ENCODE measurements at regions not wholly inside any gene's neighbourhood (a gene's known extent, or its start where the extent isn't known, plus 50 kb on each side); places are given as distances from the start of the nearest gene placed in this dataset.

- ATAC-seq, result no peak
- H3K27ac ChIP-seq, result no peak overlapping the region
- no peak for TF ChIP-seq CTCF (IDR thresholded peaks at IDR 0.05)
- no peaks in the 10 kb centered on the region for H3K9me3 ChIP-seq
- no peaks in the 10 kb centered on the region for H3K27me3 ChIP-seq (ENCODE audit: low read depth)
- DNase-seq, result no peak
- no peaks in the 10 kb centered on the region for H3K36me3 ChIP-seq
- H3K4me1 ChIP-seq, result no peaks in the 10 kb centered on the region
- H3K4me3 ChIP-seq, result no peak overlapping the region
- intact Hi-C loops (cut with DNase I), result no loop called here
Measured at GRCh38 chr2:65845442-65846182, 413.2 kb upstream of the SPRED2 start.

- Histone ChIP-seq H3K36me3 (no peaks in the 10 kb centered on the region), H3K9me3 (no peaks in the 10 kb centered on the region), H3K27me3 (ENCODE audit: low read depth) (no peaks in the 10 kb centered on the region), H3K4me1 (no peaks in the 10 kb centered on the region), H3K4me3 (no peak overlapping the region), H3K27ac (no peak overlapping the region)
- ATAC-seq (no peak), DNase-seq (no peak)
- intact Hi-C loops (cut with DNase I), result no loop called here
- TF ChIP-seq CTCF (IDR thresholded peaks at IDR 0.05), result no peak
Measured at GRCh38 chr2:65842104-65842503, 409.7 kb upstream of the SPRED2 start.

GRCh38 chr2:65835975-65836549, 403.7 kb upstream of the SPRED2 start:
- no peak for TF ChIP-seq CTCF (IDR thresholded peaks at IDR 0.05)
- no peaks in the 10 kb centered on the region for H3K4me1 ChIP-seq
- H3K9me3 ChIP-seq, result no peaks in the 10 kb centered on the region
- DNase-seq (no peak), ATAC-seq (no peak)
- intact Hi-C loops (cut with DNase I), result no loop called here
- no peak overlapping the region for H3K27ac ChIP-seq
- no peak overlapping the region for H3K4me3 ChIP-seq
- no peaks in the 10 kb centered on the region for H3K27me3 ChIP-seq (ENCODE audit: low read depth)
- H3K36me3 ChIP-seq, result no peaks in the 10 kb centered on the region

DNA sequence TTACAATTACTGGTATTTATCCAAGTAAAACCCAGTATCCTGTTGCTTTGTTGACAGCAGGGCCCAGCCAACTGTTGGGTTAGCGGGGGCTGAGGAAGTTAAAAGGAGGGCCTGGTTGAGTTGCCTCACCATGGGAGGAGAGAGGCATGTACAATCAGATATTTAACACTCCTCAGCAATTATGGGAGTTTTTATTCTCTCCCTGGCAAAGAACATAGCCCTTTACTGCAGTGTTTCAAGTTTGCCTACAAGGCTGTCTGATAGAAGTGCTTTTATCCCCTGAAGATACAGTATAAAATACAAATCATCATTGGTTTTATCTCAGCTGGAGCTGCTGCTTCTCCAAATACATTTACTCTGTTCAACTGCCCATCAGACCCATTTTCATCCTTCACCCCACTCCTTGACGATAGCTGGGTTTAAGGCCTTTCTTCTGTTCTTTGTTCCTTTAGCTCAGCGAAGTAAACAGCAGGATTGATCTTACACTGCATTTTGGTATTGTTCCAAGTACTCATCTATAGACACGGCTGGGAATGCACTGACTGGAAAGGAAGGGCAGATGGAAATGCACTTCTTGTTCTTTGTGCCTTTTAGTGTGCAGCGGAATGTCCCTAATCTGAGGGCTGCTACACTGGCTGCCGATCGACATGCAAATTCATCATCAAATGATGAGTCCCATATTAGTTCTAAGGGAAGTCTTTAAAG, 402.5 kb upstream of the SPRED2 start:
- Histone ChIP-seq H3K4me1 (no peaks in the 10 kb centered on the region), H3K9me3 (no peaks in the 10 kb centered on the region), H3K27me3 (ENCODE audit: low read depth) (no peaks in the 10 kb centered on the region), H3K27ac (no peak overlapping the region), H3K36me3 (no peaks in the 10 kb centered on the region), H3K4me3 (no peak overlapping the region)
- ATAC-seq (no peak), DNase-seq (no peak)
- no peak for TF ChIP-seq CTCF (IDR thresholded peaks at IDR 0.05)
- intact Hi-C loops (cut with DNase I), result no loop called here

- no peak overlapping the region for H3K27ac ChIP-seq
- H3K36me3 ChIP-seq, result no peaks in the 10 kb centered on the region
- H3K9me3 ChIP-seq, result no peaks in the 10 kb centered on the region
- H3K4me1 ChIP-seq, result no peaks in the 10 kb centered on the region
- no peak overlapping the region for H3K4me3 ChIP-seq
- DNase-seq (no peak), ATAC-seq (no peak)
- intact Hi-C loops (cut with DNase I), result no loop called here
- no peaks in the 10 kb centered on the region for H3K27me3 ChIP-seq (ENCODE audit: low read depth)
- TF ChIP-seq CTCF (IDR thresholded peaks at IDR 0.05), result no peak
Measured at GRCh38 chr2:65834062-65834461, 401.7 kb upstream of the SPRED2 start.

Measured in lower lobe of right lung (tissue), 2 donors.